GM23338 (cell line): ENCODE measurements at regions not wholly inside any gene's neighbourhood (a gene's known extent, or its start where the extent isn't known, plus 50 kb on each side); places are given as distances from the start of the nearest gene placed in this dataset.

ENCODE experiments used
- CREB1 ChIP-seq: fragments of 250-450 bp; sonication (Bioruptor Pico); IDR thresholded peaks from 2 replicates; pipeline ENCODE4 v1.5.0; 2020; ENCODE audit warnings: low read depth, mild to moderate bottlenecking, moderate library complexity
- CTCF ChIP-seq, 2 experiments: fragments of 200-600 bp in 1 of 2; sonication (generic) in 1 of 2; conservative IDR thresholded peaks; 2 replicates each; pipeline versions ENCODE4 v1.5.1 to v1.6.1; 2016 to 2017; ENCODE audit warnings: antibody characterized with exemption in 2 of 2, low read depth in 2 of 2, mild to moderate bottlenecking in 2 of 2, moderate library complexity in 1 of 2
- ETS1 ChIP-seq: IDR thresholded peaks from 2 replicates; pipeline ENCODE4 v1.6.1; 2016; ENCODE audit warnings: antibody characterized with exemption
- EZH2 ChIP-seq: fragments of 200-600 bp; sonication (generic); IDR thresholded peaks from one replicate; pipeline ENCODE4 v1.8.0; 2017; ENCODE audit warnings: antibody characterized with exemption, mild to moderate bottlenecking, low read depth; ENCODE audit not compliant: unreplicated experiment
- EZH2phosphoT487 ChIP-seq: fragments of 200-600 bp; sonication (generic); IDR thresholded peaks from one replicate; pipeline ENCODE4 v1.8.1; 2018; ENCODE audit warnings: antibody characterized with exemption; ENCODE audit not compliant: unreplicated experiment
- JUNB ChIP-seq: IDR thresholded peaks from one replicate; pipeline ENCODE4 v1.6.1; 2016; ENCODE audit warnings: antibody characterized with exemption; ENCODE audit not compliant: unreplicated experiment
- NANOG ChIP-seq: IDR thresholded peaks from 2 replicates; pipeline ENCODE4 v1.6.1; 2016; ENCODE audit warnings: antibody characterized with exemption, borderline replicate concordance
- POLR2AphosphoS5 ChIP-seq: IDR thresholded peaks from 2 replicates; pipeline ENCODE4 v1.6.1; 2016; ENCODE audit warnings: antibody characterized with exemption, low read depth
- REST ChIP-seq: IDR thresholded peaks from one replicate; pipeline ENCODE4 v1.6.1; 2018; ENCODE audit warnings: antibody characterized with exemption; ENCODE audit not compliant: unreplicated experiment
- STAT1 ChIP-seq: IDR thresholded peaks from one replicate; pipeline ENCODE4 v1.6.1; 2016; ENCODE audit warnings: antibody characterized with exemption; ENCODE audit not compliant: unreplicated experiment

- TF ChIP-seq EZH2 (no peak), CTCF (conservative IDR thresholded peaks at IDR 0.05; ENCODE audit: low read depth in 2 of 2) (no peak), REST (no peak), EZH2phosphoT487 (no peak), POLR2AphosphoS5 (no peak), JUNB (no peak), NANOG (no peak), CREB1 (no peak), STAT1 (no peak), ETS1 (no peak)
Measured at GRCh38 chr11:122343210-122343609, 227.2 kb upstream of the BLID start.
